Smooth muscle cell of the brain vasculature (primary cell): ENCODE measurements at regions not wholly inside any gene's neighbourhood (a gene's known extent, or its start where the extent isn't known, plus 50 kb on each side); places are given as distances from the start of the nearest gene placed in this dataset.
"Not testable (repeated sequence)": the region's sequence is repeated elsewhere in the genome, so short reads cannot be mapped to it uniquely, and the experiment has no call there.

ENCODE experiments used
- DNase-seq: peaks from one replicate; pipeline ENCODE4 v3.0.0-alpha.2; 2012; ENCODE audit warnings: low read depth, low spot score

DNA sequence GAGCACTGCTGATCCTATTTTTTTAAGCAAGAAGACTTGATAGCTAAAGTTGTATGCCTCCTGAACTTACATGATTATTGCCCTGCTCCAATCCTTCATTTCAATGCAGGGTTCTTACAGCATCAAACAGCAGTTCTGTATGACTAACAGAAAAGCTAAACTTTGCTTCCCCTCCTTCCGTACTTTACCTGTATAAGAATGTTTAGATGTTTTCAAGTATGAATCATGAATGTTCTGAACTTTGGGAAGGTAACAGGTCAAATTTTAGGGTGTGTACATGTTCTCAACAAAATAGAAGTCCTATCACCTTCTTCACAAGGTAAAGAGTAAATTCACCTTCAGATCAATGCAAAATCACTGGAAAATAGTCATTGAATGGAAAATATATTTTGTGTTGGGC is 972.6 kb upstream of the SEMA6A start:
- no peak for DNase-seq

GRCh38 chr5:117539692-117540091 is 965.1 kb upstream of the SEMA6A start:
- DNase-seq, result no peak

GRCh38 chr5:117533792-117534191 is 959.2 kb upstream of the SEMA6A start:
- DNase-seq, result no peak

- not testable (repeated sequence) for DNase-seq
Measured at GRCh38 chr5:117533051-117533670, 958.5 kb upstream of the SEMA6A start.

DNA sequence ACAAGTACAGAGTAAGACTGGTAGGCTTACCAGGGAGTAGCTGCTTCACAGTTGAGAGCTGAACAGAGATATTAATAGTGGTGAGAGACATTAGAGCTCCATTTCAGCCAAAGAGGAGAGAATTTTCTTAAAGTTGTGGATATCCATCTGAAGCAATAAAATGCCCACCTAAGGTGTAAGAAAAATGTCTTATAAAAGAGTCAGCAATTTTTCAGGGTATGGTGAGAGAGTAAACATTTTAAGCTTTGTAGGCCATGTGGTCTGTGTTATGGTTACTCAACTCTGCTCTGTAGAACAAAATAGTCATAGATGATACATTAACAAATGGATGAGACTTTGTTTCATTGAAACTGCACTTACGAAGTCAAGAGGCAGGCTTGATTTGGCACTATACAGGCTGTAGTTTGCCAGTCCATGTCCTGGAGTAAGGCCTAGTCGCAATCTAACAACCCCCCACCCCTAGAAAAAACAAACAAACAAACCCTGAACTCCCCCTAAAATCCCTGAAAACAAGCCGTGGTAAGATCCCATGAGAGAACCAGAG is 945.4 kb upstream of the SEMA6A start:
- no peak for DNase-seq

GRCh38 chr5:117504305-117504704 is 929.7 kb upstream of the SEMA6A start:
- no peak for DNase-seq

GRCh38 chr5:117497601-117498000 is 923.0 kb upstream of the SEMA6A start:
- no peak for DNase-seq

DNA sequence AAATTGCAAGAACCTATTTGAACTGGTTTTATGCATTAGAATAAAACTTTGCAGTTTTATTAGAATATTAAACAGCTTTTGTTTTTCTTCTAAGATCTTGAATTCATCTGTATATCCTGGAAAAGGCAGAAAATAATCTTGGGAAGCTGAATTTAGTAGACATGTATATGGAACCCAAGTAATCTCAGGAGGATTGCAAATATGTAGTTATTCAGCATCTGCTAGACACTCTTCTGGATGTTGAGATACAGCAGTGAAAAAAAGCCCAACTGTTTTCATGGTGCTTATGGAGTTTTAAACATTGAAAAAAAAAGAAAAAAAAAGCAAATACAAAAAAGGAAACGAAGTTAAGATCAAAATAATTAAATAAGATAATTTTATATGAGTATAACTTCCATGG is 922.2 kb upstream of the SEMA6A start:
- DNase-seq, result no peak

DNA sequence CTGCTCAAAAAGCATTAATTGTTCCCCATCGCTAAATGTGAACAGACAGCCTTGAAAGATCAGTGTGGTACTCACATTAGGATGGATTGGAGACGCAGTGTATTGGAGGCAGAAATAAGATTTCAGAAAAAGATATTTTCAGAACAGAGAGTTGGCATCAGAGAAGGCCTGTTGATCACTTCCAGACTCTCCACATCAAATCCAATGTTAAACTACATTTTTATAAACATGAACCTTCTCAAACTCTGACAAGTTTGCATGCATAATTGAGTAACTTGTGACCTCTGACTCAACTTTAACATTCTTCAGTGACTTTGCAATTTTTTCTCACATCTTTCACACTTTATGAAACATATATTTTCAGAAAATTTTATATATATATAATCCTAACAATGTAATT is 919.6 kb upstream of the SEMA6A start:
- no peak for DNase-seq

DNA sequence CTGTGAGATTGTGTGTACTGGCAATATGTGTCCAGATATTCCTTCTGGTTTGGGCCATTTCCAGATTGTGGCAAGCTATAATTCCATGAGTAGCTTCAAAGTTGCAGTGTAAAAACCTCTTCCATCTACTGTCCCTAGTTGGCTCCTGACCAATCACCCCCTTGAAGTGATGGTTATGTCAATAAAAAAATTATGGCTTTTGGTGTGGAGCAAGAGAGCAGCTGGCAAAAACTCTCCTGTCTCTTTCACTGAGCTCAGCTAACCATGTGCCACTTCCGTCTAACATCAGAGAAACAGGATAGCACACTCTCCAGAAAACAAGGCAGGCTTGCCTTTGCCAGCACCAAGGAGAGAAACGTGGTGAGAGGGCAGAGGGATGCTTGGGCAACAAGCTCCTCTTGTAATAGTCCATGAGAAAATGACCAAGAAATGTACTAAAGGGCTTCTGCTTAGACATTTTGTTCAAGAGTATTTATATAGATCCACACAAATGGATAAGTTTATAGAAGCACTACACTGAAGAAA is 914.4 kb upstream of the SEMA6A start:
- DNase-seq, result no peak

GRCh38 chr5:117487556-117487955 is 912.9 kb upstream of the SEMA6A start:
- no peak for DNase-seq

GRCh38 chr5:117486879-117487391 is 912.3 kb upstream of the SEMA6A start:
- no peak for DNase-seq

GRCh38 chr5:117486261-117486660 is 911.6 kb upstream of the SEMA6A start:
- no peak for DNase-seq

DNA sequence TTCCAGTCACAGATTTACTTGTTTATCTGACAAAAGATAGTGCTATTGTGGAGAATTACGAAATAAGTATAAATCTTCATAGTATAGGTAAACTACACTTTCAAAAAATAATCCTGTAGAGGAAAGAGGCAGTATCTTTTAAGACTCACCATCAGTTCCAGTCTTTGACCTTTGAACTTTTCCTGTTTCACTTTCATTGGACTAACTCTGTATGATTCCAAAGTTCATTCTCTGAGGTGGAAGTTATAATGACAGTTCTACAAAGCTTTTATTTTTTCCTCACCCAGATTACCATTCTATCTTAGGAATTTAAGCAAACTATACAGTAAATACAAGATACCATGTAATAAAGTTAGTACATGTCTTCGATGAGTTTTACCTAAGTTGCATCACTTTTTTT is 901.3 kb upstream of the SEMA6A start:
- no peak for DNase-seq

GRCh38 chr5:117473165-117473564 is 898.5 kb upstream of the SEMA6A start:
- no peak for DNase-seq

DNA sequence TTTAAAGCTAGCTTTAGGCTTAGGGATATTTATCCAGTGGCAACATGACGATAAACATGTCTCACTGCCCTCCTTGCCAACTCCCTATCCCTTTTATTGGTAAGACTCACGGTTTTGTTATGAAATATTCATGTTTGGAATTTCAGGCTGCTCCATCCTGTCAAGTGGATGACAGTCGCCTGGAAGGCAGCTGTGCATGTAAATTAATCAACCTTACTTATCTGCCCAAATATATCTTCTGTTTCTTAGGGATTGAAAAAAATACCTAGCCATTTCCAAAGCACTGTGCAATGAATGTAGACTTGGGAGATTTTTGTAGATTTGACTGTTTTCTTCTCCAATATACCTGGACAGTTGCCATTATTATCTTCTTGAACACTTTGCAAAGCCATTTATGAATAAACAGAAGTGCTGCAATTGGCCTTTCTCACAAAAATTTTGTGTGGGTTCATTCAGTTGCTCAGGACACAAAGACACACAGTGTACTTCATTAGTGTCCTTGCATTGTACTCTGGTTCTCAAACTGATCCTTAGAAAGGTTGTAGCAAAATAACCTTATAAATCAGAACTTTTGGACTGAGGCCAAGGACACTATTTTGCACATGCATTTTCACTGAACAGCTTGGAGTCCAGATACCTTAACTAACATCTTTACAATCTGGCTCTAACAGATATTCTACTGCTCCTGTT is 889.4 kb upstream of the SEMA6A start:
- no peak for DNase-seq

DNA sequence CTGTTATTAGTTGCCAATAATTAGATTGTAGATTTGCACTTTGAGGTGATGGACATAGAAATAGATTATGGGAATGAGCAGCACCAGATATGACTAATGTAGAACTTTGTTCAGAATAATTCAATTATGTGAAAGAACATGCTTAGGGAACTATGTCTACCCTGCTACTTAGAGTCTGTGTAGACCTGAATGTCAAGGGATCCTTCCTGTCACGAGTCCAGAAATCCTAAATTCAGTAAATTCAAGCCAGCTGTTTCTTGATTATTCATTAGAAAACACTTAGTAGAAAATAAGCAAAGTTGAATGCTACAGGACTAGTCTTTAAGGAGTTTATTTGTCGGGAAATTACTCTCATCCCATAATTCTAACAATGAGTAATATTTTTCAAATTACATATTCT is 887.3 kb upstream of the SEMA6A start:
- DNase-seq, result no peak

DNA sequence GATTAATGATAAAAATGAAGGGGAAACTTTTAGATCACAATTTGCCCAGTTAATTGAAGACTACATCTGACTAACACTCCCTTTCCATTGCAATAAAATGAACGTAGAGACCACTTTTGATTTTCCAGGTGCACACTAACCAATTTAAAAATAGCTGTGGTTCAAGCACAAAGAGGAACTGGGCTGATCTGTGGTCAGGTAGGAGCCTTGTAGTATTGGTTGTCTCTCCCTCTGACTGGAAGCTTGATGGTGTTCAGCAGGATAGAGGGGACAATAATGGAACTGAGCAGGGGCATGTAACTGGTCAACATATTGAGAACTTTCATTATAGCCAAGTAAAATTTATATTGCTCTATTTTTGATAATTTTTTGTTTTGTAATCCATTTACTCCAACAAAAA is 886.8 kb upstream of the SEMA6A start:
- no peak for DNase-seq

DNA sequence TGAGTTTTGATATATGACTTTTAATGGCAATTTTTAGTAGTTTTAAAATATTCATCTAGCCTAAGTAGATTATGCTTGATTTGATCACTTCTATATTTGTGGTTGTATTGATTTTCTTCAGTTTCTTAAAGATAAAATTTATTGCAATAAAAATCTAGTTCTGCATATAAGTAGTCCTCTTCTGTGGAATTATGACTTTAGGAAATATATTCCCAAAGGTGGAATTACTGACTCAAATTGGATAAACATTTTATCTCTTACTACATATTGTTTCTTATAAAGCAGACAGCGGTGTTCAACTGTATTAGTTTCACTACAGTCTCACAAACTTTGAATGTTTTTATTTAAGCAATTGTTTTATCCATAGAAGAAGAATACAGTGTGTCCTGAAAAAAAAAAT is 883.0 kb upstream of the SEMA6A start:
- no peak for DNase-seq

- DNase-seq, result no peak
Measured at GRCh38 chr5:117456866-117457470, 882.3 kb upstream of the SEMA6A start.

GRCh38 chr5:117455236-117456233 is 880.9 kb upstream of the SEMA6A start:
- DNase-seq, result no peak
